ENCODE measurements at regions not wholly inside any gene's neighbourhood (a gene's known extent, or its start where the extent isn't known, plus 50 kb on each side); places are given as distances from the start of the nearest gene placed in this dataset.

GRCh38 chr3:34925851-34926250 is 713.5 kb upstream of the ARPP21 start:
- no peak for TF ChIP-seq POLR2AphosphoS5 (IDR thresholded peaks at IDR 0.05; ENCODE audit: low read length)
- TF ChIP-seq TCF12 (IDR thresholded peaks at IDR 0.05; ENCODE audit: low read depth, low read length), result no peak
- TF ChIP-seq USF2 (IDR thresholded peaks at IDR 0.05; ENCODE audit: borderline replicate concordance, low read depth, low read length), result no peak
- no peak for TF ChIP-seq GATAD2B (conservative IDR thresholded peaks at IDR 0.05; ENCODE audit: low read depth)
- TF ChIP-seq BRCA1 (IDR thresholded peaks at IDR 0.05; ENCODE audit: low read depth, low read length), result no peak
- TF ChIP-seq CTCF (IDR thresholded peaks at IDR 0.05 in 2 of 3, conservative IDR thresholded peaks at IDR 0.05 in 1 of 3; ENCODE audit: control insufficient read depth in 2 of 3, extremely low read depth in 1 of 3, insufficient read depth in 1 of 3, low read depth in 3 of 3, low read length in 3 of 3), result no peak
- no peak for TF ChIP-seq CEBPZ (IDR thresholded peaks at IDR 0.05; ENCODE audit: low read depth, low read length)
- no peak for TF ChIP-seq MAX (IDR thresholded peaks at IDR 0.05; ENCODE audit: low read depth, low read length)
